ENCODE measurements at regions not wholly inside any gene's neighbourhood (a gene's known extent, or its start where the extent isn't known, plus 50 kb on each side); places are given as distances from the start of the nearest gene placed in this dataset.

- ATAC-seq, result no peak
- TF ChIP-seq, protein P1, sequence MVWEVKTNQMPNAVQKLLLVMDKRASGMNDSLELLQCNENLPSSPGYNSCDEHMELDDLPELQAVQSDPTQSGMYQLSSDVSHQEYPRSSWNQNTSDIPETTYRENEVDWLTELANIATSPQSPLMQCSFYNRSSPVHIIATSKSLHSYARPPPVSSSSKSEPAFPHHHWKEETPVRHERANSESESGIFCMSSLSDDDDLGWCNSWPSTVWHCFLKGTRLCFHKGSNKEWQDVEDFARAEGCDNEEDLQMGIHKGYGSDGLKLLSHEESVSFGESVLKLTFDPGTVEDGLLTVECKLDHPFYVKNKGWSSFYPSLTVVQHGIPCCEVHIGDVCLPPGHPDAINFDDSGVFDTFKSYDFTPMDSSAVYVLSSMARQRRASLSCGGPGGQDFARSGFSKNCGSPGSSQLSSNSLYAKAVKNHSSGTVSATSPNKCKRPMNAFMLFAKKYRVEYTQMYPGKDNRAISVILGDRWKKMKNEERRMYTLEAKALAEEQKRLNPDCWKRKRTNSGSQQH (CRISPR knock-in tag; IDR thresholded peaks at IDR 0.05), result no peak
- TF ChIP-seq ZZZ3 (IDR thresholded peaks at IDR 0.05), result no peak
- no peak for TF ChIP-seq MAFK (IDR thresholded peaks at IDR 0.05; ENCODE audit: low read length)
- TF ChIP-seq DIDO1 (tag; IDR thresholded peaks at IDR 0.05; ENCODE audit: low read depth), result no peak
- no peak for TF ChIP-seq KLF1 (tag; IDR thresholded peaks at IDR 0.05)
- no peak for TF ChIP-seq GABPA (tag; conservative IDR thresholded peaks at IDR 0.05; ENCODE audit: low read depth)
- TF ChIP-seq, protein P2, sequence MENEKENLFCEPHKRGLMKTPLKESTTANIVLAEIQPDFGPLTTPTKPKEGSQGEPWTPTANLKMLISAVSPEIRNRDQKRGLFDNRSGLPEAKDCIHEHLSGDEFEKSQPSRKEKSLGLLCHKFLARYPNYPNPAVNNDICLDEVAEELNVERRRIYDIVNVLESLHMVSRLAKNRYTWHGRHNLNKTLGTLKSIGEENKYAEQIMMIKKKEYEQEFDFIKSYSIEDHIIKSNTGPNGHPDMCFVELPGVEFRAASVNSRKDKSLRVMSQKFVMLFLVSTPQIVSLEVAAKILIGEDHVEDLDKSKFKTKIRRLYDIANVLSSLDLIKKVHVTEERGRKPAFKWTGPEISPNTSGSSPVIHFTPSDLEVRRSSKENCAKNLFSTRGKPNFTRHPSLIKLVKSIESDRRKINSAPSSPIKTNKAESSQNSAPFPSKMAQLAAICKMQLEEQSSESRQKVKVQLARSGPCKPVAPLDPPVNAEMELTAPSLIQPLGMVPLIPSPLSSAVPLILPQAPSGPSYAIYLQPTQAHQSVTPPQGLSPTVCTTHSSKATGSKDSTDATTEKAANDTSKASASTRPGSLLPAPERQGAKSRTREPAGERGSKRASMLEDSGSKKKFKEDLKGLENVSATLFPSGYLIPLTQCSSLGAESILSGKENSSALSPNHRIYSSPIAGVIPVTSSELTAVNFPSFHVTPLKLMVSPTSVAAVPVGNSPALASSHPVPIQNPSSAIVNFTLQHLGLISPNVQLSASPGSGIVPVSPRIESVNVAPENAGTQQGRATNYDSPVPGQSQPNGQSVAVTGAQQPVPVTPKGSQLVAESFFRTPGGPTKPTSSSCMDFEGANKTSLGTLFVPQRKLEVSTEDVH (IDR thresholded peaks at IDR 0.05; ENCODE audit: low read depth, partially characterized antibody), result no peak
- TF ChIP-seq ZNF57 (CRISPR knock-in tag; IDR thresholded peaks at IDR 0.05), result no peak
- TF ChIP-seq TCF3 (CRISPR knock-in tag; IDR thresholded peaks at IDR 0.05), result no peak
- no peak for TF ChIP-seq ZNF12 (CRISPR knock-in tag; IDR thresholded peaks at IDR 0.05)
- no peak for TF ChIP-seq CTCFL (IDR thresholded peaks at IDR 0.05; ENCODE audit: borderline replicate concordance, insufficient read depth, low read depth, low read length, poor library complexity, severe bottlenecking)
- TF ChIP-seq PCBP1 (IDR thresholded peaks at IDR 0.05; ENCODE audit: low read depth, low read length, poor library complexity, severe bottlenecking), result no peak
- TF ChIP-seq ZBTB26 (CRISPR knock-in tag; IDR thresholded peaks at IDR 0.05), result no peak
- TF ChIP-seq ETV1 (tag; conservative IDR thresholded peaks at IDR 0.05; ENCODE audit: low read depth), result no peak
Observed at GRCh38 chr6:34606477-34607265, 50.5 kb upstream of the SPDEF start.

More at GRCh38 chr6:34606477-34607265, 50.5 kb upstream of the SPDEF start:
- ChIA-PET CTCF (ENCODE audit: low intra/inter-chr PET ratio) (interaction anchor here (0.7 kb wide), 1 partner anchor 80 kb away, joined by 3 read pairs; no protein-coding TSS in a partner anchor), POLR2A (interaction anchor here (0.6 kb wide), 1 partner anchor 193 kb away, joined by 3 read pairs; no protein-coding TSS in a partner anchor)
- no peak for FAIRE-seq
- in situ Hi-C loops (cut with MboI), result loop anchor here (5.0 kb wide), 3 partner anchors 79 to 444 kb away; partner anchors contain the start of gene SMIM29
- DNase-seq (ENCODE audit: extremely low read depth in 1 of 4, low spot score in 3 of 4), result no peak
- Histone ChIP-seq H3K4me3 (no peak overlapping the region), H3K9me1 (ENCODE audit: control insufficient read depth, insufficient read depth, low read length) (peaks cover 6% of the 10 kb centered on the region), H3K27me3 (ENCODE audit: control insufficient read depth in 2 of 2, insufficient read depth in 2 of 2, low read length in 2 of 2) (no peaks in the 10 kb centered on the region), H2AFZ (ENCODE audit: low read depth, low read length) (no peak overlapping the region), H3K4me2 (ENCODE audit: insufficient read depth, low read length) (no peak overlapping the region), H3K4me1 (replicated peaks in 1 of 2; ENCODE audit: control insufficient read depth in 2 of 2, insufficient read depth in 2 of 2, low read length in 2 of 2) (peaks cover 4 to 27% of the 10 kb centered on the region in 2 experiments; a peak in 4 of 5 replicates), H4K20me1 (replicated peaks; ENCODE audit: control insufficient read depth, insufficient read depth, low read length) (peaks cover 31% of the 10 kb centered on the region), H3K9me3 (replicated peaks; ENCODE audit: control insufficient read depth, insufficient read depth, low read depth, low read length) (no peaks in the 10 kb centered on the region), H3K9ac (ENCODE audit: insufficient read depth in 1 of 2, low read depth in 2 of 2, low read length in 2 of 2) (no peak overlapping the region), H3K36me3 (ENCODE audit: control insufficient read depth, insufficient read depth, low read length) (peaks cover 55% of the 10 kb centered on the region), H3K27ac (ENCODE audit: extremely low read depth, low read depth, low read length) (no peak overlapping the region), H3K79me2 (ENCODE audit: control insufficient read depth, insufficient read depth, low read length) (peaks cover 68% of the 10 kb centered on the region)
- intact Hi-C loops (cut with micrococcal nuclease), result no loop called here
- TSS peak; percentile 10 for BruUV-seq (replicated peaks)
- WGBS (ENCODE audit: insufficient coverage, low coverage, missing lambda C conversion rate), result 88% methylated on average over 11 of the region's 11 CpGs
